Tibial nerve (tissue), 4 donors: ENCODE measurements at regions not wholly inside any gene's neighbourhood (a gene's known extent, or its start where the extent isn't known, plus 50 kb on each side); places are given as distances from the start of the nearest gene placed in this dataset.

ENCODE experiments used
- CTCF ChIP-seq, 5 experiments: fragments of 200-600 bp in 3 of 5; fragments of 450-650 bp in 2 of 5; sonication (generic) in 3 of 5; IDR thresholded peaks; one replicate each; pipeline ENCODE4 v1.5.1; 2016 to 2019; ENCODE audit warnings: antibody characterized with exemption in 5 of 5, mild to moderate bottlenecking in 3 of 5, moderate library complexity in 2 of 5
- EP300 ChIP-seq, 2 donors: sonication (generic); formaldehyde crosslinking; IDR thresholded peaks; one replicate each; pipeline ENCODE4 v1.6.1; 2017; ENCODE audit warnings: antibody characterized with exemption in 2 of 2, mild to moderate bottlenecking in 1 of 2
- POLR2A ChIP-seq, 2 donors: fragments of 450-650 bp; IDR thresholded peaks; one replicate each; pipeline ENCODE4 v1.6.1; 2017; ENCODE audit warnings: antibody characterized with exemption in 2 of 2, mild to moderate bottlenecking in 2 of 2, moderate library complexity in 2 of 2

GRCh38 chr7:35339811-35340210 lies 85.9 kb upstream of the TBX20 start:
- TF ChIP-seq POLR2A (IDR thresholded peaks at IDR 0.05) (no peak), CTCF (IDR thresholded peaks at IDR 0.05) (no peak), EP300 (IDR thresholded peaks at IDR 0.05) (no peak)
